Osteocyte (in vitro differentiated cells): ENCODE measurements at regions not wholly inside any gene's neighbourhood (a gene's known extent, or its start where the extent isn't known, plus 50 kb on each side); places are given as distances from the start of the nearest gene placed in this dataset.

Source experiments
- DNase-seq: peaks from one replicate; pipeline ENCODE4 v3.0.0; 2021; ENCODE audit warnings: mixed read lengths; ENCODE audit not compliant: unreplicated experiment; ENCODE audit errors: extremely low spot score
- H3K27ac Mint-ChIP-seq: one replicate; pipeline ENCODE4 v1.8.0; 2021; ENCODE audit warnings: mild to moderate bottlenecking, mixed read lengths; ENCODE audit not compliant: unreplicated experiment
- H3K27me3 Mint-ChIP-seq: one replicate; pipeline ENCODE4 v1.8.0; 2021; ENCODE audit warnings: mixed read lengths; ENCODE audit not compliant: unreplicated experiment
- H3K36me3 Mint-ChIP-seq: one replicate; pipeline ENCODE4 v1.8.0; 2021; ENCODE audit warnings: mixed read lengths; ENCODE audit not compliant: unreplicated experiment
- H3K4me1 Mint-ChIP-seq: one replicate; pipeline ENCODE4 v1.8.0; 2021; ENCODE audit warnings: mixed read lengths; ENCODE audit not compliant: unreplicated experiment
- H3K4me3 Mint-ChIP-seq: one replicate; pipeline ENCODE4 v1.8.0; 2021; ENCODE audit warnings: mild to moderate bottlenecking, moderate library complexity, mixed read lengths; ENCODE audit not compliant: unreplicated experiment
- H3K9me3 Mint-ChIP-seq: one replicate; pipeline ENCODE4 v1.8.0; 2021; ENCODE audit warnings: mixed read lengths; ENCODE audit not compliant: unreplicated experiment
- TF ChIP-seq, protein P1 (sequence below): fragments of 200-600 bp; sonication (generic); IDR thresholded peaks from 2 replicates; pipeline ENCODE4 v1.5.0; 2021; ENCODE audit warnings: antibody characterized with exemption, mild to moderate bottlenecking, moderate library complexity

DNA sequence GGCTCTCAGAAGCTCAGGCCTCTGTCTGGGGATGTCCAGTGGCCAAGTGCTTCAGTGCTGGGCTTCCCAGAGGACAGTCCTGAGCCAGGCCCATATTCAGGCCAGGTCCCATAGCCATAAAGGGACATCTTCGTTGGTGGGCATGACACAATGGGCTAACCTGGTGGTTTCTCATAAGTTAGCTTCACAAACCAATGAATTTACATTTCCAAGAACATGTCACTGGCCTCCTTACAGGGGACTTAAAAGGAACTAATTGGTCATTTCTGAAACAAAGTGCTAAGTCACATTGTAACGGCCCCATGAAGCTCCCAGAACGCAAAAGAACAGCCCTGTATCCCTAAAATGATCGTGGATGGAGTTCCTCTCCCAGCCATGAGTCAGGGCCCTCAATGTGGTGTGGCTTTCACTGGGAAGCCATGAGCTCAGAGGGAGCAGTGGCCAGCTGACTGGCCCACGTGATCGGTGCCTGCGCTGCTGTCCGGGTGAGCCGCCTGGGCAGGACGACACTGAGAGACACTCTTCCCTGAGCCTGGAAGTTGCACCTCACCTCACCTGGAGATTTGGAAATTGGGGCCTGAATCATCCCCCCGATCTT is 163.7 kb upstream of the APCDD1 start:
- H3K27me3 Mint-ChIP-seq, result peaks cover 8% of the 10 kb centered on the region
- H3K4me1 Mint-ChIP-seq, result peaks cover 3% of the 10 kb centered on the region
- H3K4me3 Mint-ChIP-seq, result no peak overlapping the region
- peaks cover 9% of the 10 kb centered on the region for H3K9me3 Mint-ChIP-seq
- TF ChIP-seq, protein P1, sequence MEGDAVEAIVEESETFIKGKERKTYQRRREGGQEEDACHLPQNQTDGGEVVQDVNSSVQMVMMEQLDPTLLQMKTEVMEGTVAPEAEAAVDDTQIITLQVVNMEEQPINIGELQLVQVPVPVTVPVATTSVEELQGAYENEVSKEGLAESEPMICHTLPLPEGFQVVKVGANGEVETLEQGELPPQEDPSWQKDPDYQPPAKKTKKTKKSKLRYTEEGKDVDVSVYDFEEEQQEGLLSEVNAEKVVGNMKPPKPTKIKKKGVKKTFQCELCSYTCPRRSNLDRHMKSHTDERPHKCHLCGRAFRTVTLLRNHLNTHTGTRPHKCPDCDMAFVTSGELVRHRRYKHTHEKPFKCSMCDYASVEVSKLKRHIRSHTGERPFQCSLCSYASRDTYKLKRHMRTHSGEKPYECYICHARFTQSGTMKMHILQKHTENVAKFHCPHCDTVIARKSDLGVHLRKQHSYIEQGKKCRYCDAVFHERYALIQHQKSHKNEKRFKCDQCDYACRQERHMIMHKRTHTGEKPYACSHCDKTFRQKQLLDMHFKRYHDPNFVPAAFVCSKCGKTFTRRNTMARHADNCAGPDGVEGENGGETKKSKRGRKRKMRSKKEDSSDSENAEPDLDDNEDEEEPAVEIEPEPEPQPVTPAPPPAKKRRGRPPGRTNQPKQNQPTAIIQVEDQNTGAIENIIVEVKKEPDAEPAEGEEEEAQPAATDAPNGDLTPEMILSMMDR, result no peak
- DNase-seq, result no peak
- H3K27ac Mint-ChIP-seq, result no peak overlapping the region
- H3K36me3 Mint-ChIP-seq, result no peaks in the 10 kb centered on the region

DNA sequence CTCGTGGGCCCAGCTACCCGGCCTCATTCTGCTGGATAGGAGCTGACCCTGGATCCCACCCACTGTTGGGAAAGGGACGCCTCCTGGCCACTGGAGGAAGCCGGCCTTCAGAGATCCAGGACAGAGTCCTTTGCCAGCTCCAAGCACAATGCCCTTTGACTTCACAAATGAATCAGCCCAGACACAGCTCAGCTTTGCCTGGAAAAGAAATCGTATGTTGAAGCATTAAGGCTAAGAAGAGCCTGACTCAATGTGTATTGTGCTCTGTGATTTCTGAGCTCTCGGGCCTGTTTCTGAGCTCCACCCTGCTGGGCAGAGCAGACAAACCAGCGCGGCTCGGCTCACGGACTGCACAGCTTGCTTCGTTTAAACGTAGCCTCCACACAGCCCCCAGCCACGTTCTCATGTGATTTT is 162.9 kb upstream of the APCDD1 start:
- Mint-ChIP-seq H3K27ac (no peak overlapping the region), H3K4me1 (peaks cover 3% of the 10 kb centered on the region), H3K4me3 (no peak overlapping the region), H3K27me3 (peaks cover 3% of the 10 kb centered on the region), H3K36me3 (no peaks in the 10 kb centered on the region), H3K9me3 (peaks cover 9% of the 10 kb centered on the region)
- TF ChIP-seq, protein P1, result no peak
- no peak for DNase-seq

DNA sequence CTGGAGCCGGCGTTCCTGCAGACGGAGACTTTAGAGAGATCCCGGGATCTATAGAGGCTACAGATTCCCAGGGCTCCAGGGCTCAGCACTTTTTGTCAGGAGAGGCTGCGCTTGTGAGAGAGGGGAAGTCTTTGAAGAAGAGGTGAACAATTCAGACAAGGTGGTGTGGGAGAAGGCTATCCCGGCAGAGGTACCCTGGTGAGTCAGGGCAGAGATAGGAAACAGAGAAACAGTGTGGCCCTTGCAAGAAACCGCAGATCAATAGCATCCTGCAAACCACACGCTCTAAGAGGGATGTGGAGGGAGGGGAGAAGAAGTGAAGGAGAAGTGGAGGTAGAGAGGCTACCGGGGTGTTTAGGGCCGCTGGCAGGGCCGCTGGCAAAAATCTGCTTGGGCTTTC is 160.5 kb upstream of the APCDD1 start:
- Mint-ChIP-seq H3K4me1 (peaks cover 20% of the 10 kb centered on the region), H3K9me3 (peaks cover under 1% of the 10 kb centered on the region), H3K4me3 (no peak overlapping the region), H3K27me3 (peaks cover 3% of the 10 kb centered on the region), H3K27ac (no peak overlapping the region), H3K36me3 (no peaks in the 10 kb centered on the region)
- TF ChIP-seq, protein P1, result no peak
- DNase-seq, result no peak

DNA sequence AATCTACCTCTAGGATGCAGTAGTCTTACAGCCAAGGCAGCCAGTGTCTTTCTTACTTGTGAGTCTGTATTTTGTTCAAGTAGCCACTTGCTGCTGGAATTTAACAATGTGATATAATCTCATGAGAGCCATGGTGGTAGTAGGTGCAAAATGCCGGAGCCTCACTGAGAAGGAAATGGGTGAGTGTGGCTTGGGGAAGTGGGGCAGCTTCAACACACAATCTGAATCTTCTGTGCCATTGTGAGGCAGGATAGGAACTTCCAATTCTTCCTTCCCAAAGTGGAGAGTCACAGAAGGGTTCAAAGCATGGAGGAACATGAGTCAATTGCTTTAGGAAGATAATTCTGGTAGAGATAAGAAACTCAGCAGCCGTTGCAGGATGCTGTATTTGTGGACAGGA is 158.7 kb upstream of the APCDD1 start:
- Mint-ChIP-seq H3K36me3 (no peaks in the 10 kb centered on the region), H3K9me3 (no peaks in the 10 kb centered on the region), H3K4me3 (no peak overlapping the region), H3K27ac (no peak overlapping the region), H3K4me1 (peaks cover 31% of the 10 kb centered on the region), H3K27me3 (peaks cover 3% of the 10 kb centered on the region)
- DNase-seq, result no peak
- TF ChIP-seq, protein P1, result no peak

DNA sequence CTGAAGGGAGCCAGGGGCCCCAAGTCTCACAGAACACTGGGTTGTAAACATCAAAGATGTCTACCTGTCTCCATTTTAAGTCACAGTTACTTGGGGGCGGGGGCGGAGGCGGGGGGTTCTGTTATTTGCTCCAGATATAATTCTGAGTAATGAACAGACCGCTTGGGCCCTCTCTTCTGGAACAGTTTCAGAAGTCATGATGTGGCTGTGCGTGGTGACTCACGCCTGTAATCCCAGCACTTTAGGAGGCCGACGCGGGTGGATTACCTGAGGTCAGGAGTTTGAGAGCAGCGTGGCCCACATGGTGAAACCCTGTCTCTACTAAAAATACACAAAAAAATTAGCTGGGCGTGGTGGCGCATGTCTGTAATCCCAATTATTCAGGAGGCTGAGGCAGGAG is 157.9 kb upstream of the APCDD1 start:
- Mint-ChIP-seq H3K27ac (no peak overlapping the region), H3K4me3 (no peak overlapping the region), H3K9me3 (no peaks in the 10 kb centered on the region), H3K4me1 (peaks cover 31% of the 10 kb centered on the region), H3K36me3 (no peaks in the 10 kb centered on the region), H3K27me3 (peaks cover 3% of the 10 kb centered on the region)
- no peak for DNase-seq
- TF ChIP-seq, protein P1, result no peak
